GM13977 (cell line): ENCODE measurements at regions not wholly inside any gene's neighbourhood (a gene's known extent, or its start where the extent isn't known, plus 50 kb on each side); places are given as distances from the start of the nearest gene placed in this dataset.
A peak's percentile ranks its signal among the peaks of the same experiment; 100 is the strongest.

Experiments used
- DNase-seq: peaks from one replicate; pipeline ENCODE4 v3.0.0; 2012; ENCODE audit warnings: low spot score
- in situ Hi-C: fragments of 300-500 bp; cut with MboI; formaldehyde crosslinking; loops from one replicate; pipeline ENCODE4 v1.12.0; 2022; ENCODE audit warnings: low sequenced_read_pairs, low pct_unique_long_range_greater_than_20kb, mixed read lengths, inconsistent platforms; ENCODE audit not compliant: unreplicated experiment
- TF ChIP-seq, protein P1 (sequence below): IDR thresholded peaks from 2 replicates; pipeline ENCODE4 v1.5.1; 2012; ENCODE audit warnings: mild to moderate bottlenecking, control low read depth; ENCODE audit not compliant: insufficient read depth; ENCODE audit errors: extremely low read depth, missing control alignments

DNA sequence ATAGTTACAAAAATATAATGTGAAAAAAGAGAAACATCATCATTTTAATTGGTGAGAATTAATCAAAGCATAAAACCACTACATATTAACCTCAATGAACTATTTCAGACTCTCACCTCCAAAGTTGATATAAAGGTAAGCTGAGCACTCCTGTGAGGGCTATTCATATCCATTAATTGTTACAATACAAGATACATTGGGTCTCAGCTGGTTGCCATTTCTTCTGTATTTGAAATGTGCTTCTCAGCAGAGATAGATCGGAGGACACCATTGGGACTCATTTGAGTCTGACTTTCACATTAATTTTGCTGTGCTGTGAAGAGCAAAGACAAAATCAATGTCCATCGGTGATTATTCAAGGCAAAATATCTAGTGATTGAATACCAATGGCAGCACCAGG, 459.5 kb upstream of the GOT2 start:
- in situ Hi-C loops = no loop called here
- no peak for DNase-seq
- TF ChIP-seq, protein P1, sequence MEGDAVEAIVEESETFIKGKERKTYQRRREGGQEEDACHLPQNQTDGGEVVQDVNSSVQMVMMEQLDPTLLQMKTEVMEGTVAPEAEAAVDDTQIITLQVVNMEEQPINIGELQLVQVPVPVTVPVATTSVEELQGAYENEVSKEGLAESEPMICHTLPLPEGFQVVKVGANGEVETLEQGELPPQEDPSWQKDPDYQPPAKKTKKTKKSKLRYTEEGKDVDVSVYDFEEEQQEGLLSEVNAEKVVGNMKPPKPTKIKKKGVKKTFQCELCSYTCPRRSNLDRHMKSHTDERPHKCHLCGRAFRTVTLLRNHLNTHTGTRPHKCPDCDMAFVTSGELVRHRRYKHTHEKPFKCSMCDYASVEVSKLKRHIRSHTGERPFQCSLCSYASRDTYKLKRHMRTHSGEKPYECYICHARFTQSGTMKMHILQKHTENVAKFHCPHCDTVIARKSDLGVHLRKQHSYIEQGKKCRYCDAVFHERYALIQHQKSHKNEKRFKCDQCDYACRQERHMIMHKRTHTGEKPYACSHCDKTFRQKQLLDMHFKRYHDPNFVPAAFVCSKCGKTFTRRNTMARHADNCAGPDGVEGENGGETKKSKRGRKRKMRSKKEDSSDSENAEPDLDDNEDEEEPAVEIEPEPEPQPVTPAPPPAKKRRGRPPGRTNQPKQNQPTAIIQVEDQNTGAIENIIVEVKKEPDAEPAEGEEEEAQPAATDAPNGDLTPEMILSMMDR = no peak

DNA sequence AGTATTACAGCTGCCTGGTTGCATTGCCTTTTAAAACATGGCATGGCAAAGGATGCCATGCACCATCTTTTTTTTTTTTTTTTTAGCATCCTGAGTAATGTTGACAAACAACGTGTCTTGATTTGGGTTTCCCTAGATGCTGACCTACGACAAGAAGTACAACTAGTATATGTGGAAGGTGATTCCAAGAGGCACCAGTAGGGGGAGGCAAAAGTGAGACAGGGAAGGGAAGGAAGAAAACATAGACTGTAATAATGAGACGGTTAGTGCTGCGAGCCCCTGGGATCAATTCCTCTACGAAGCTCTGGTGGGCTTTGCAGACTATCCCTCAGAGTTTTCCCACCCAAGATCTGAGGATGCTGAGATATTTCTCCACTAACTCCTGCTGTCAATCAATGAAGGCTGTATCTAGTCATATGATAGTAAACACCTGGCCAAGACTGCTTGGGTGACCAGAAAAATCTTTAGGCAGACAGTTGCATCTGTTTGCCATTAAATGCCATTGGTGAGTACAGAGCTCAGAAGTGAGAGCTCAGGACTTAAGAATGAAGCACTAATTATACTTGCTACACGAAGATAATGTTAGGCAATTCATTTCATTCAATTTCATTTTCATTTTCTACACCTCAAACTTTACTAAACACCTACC, 458.6 kb upstream of the GOT2 start:
- TF ChIP-seq, protein P1 = peak; percentile 57
- peak; percentile 20 for DNase-seq
- in situ Hi-C loops = no loop called here

DNA sequence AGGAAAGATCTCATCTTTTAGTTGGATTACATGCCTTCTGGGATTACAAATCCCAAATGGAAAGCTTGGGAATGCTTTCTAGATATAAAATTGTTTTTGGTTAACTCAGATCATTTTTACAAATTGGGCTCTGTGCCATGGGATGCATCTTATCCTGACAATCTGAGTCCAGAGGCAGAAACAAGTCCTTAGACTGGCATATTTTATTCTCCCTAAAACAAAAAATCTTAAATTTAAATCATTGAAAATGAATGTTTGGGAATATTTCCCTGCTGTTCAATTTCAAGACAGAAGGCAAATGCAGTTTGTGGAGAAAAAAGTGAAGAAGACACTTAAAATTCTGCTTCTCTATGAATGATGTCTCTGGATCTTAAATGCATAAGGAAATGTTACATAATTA, 456.6 kb upstream of the GOT2 start:
- in situ Hi-C loops = no loop called here

DNA sequence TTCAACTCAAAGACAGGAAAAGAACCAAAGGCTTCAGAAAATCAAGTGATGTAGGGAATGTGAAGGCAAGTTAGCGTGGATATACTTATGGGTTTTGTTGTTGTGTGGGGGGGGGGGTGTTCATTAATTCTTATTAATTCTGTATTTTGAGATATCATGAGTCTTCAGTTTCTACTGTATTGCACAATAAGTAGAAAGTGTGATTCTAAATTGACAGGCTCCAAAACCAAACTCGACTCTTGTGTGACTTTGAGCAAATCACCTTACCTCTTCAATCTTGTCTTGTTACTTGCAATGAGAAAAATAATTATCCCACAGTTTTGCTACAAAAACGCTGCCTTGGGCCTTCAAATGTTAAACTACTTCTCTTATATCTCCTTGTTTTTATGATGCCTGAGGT, 453.9 kb upstream of the GOT2 start:
- in situ Hi-C loops = no loop called here
- TF ChIP-seq, protein P1 = no peak
- DNase-seq = no peak

More for the DNA sequence above, 456.6 kb upstream of the GOT2 start:
- no peak for DNase-seq
- TF ChIP-seq, protein P1 = no peak

DNA sequence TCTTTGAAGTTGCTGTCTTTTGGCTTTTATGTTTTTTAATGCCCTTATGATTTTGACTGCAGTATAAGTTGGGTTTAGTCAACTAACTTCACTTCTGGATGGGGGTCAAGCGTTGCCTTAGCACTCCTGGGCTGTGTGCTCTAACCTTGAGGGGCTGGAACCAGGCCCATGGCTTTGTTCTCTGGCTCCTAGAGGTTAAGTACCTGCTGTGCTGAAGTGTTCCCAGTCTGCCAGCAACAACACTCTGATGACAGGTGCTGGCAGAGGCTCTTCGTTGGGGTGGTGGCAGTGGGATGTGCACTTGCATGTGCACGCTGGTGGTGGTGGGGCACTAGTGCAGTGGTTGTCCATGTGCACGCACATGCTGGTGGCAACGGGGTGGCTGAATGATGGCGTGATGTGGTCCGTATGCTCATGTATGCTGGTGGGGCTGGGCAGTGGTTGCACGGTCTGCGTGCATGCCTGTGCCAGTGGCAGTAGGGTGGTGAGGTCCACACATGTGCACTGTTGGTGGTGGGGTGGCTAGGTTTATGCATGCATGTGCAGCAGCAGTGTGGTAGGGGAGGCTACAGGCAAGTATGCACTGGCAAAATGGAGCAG, 447.8 kb upstream of the GOT2 start:
- no peak for DNase-seq
- TF ChIP-seq, protein P1 = no peak
- in situ Hi-C loops = no loop called here

DNA sequence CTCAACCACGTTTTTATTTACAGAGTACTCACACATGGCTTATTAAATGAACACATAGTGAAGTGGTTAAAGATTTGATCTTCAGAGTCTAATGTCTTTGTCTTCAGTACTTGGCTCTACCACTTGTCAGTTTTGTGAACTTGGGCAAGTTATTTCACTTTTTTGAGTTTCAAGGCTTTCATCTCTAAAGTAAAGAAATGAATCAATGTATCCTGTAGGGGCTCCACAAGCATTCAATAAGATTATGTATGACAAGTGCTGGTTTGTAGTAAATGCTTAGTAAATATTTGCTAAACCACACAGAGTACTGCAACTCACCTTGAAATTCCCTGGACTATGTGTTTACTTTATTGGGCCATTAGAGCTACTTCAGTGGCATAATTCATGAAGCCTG, 446.0 kb upstream of the GOT2 start:
- TF ChIP-seq, protein P1 = no peak
- DNase-seq = no peak
- in situ Hi-C loops = no loop called here
